ENCODE measurements at regions not wholly inside any gene's neighbourhood (a gene's known extent, or its start where the extent isn't known, plus 50 kb on each side); places are given as distances from the start of the nearest gene placed in this dataset.

GRCh38 chrX:140157143-140157542 is 191.8 kb upstream of the CXorf66 start:
- TF ChIP-seq TAF1 (IDR thresholded peaks at IDR 0.05; ENCODE audit: low read depth) (no peak), EGR1 (IDR thresholded peaks at IDR 0.05) (no peak), EP300 (IDR thresholded peaks at IDR 0.05; ENCODE audit: borderline replicate concordance) (no peak), TCF12 (IDR thresholded peaks at IDR 0.05; ENCODE audit: low read depth) (no peak), CEBPB (IDR thresholded peaks at IDR 0.05) (no peak), USF1 (IDR thresholded peaks at IDR 0.05) (no peak)

DNA sequence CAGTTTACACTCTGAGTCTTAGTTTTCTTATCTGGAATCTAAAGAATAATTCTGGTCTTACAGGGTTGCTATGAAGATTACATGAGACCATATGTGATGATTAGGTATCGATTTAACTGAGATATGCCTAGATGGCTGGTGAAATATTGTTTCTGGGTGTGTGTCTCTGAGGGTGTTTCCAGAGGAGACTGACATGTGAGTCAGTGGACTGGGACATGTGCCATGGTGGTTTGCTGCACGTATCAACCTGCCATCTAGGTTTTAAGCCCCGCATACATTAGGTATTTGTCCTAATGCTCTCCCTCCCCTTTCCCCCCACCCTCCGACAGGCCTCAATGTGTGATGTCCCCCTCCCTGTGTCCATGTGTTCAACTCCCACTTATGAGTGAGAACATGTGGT is 186.0 kb upstream of the CXorf66 start:
- TF ChIP-seq FOXM1 (IDR thresholded peaks at IDR 0.05; ENCODE audit: borderline replicate concordance, low read depth) (no peak), CREB1 (IDR thresholded peaks at IDR 0.05; ENCODE audit: low read depth) (no peak), MAX (IDR thresholded peaks at IDR 0.05) (no peak), ZBTB7A (IDR thresholded peaks at IDR 0.05; ENCODE audit: low read depth) (no peak), EGR1 (IDR thresholded peaks at IDR 0.05) (no peak), NFIC (IDR thresholded peaks at IDR 0.05) (no peak), RAD21 (IDR thresholded peaks at IDR 0.05; ENCODE audit: low read depth) (no peak), USF1 (IDR thresholded peaks at IDR 0.05) (no peak), CEBPB (IDR thresholded peaks at IDR 0.05) (no peak), TCF12 (IDR thresholded peaks at IDR 0.05; ENCODE audit: low read depth) (no peak), YY1 (IDR thresholded peaks at IDR 0.05; ENCODE audit: low read depth) (no peak), TEAD4 (IDR thresholded peaks at IDR 0.05) (no peak), TAF1 (IDR thresholded peaks at IDR 0.05; ENCODE audit: low read depth) (no peak), EP300 (IDR thresholded peaks at IDR 0.05; ENCODE audit: borderline replicate concordance) (no peak)
- TF ChIP-seq, protein P1, sequence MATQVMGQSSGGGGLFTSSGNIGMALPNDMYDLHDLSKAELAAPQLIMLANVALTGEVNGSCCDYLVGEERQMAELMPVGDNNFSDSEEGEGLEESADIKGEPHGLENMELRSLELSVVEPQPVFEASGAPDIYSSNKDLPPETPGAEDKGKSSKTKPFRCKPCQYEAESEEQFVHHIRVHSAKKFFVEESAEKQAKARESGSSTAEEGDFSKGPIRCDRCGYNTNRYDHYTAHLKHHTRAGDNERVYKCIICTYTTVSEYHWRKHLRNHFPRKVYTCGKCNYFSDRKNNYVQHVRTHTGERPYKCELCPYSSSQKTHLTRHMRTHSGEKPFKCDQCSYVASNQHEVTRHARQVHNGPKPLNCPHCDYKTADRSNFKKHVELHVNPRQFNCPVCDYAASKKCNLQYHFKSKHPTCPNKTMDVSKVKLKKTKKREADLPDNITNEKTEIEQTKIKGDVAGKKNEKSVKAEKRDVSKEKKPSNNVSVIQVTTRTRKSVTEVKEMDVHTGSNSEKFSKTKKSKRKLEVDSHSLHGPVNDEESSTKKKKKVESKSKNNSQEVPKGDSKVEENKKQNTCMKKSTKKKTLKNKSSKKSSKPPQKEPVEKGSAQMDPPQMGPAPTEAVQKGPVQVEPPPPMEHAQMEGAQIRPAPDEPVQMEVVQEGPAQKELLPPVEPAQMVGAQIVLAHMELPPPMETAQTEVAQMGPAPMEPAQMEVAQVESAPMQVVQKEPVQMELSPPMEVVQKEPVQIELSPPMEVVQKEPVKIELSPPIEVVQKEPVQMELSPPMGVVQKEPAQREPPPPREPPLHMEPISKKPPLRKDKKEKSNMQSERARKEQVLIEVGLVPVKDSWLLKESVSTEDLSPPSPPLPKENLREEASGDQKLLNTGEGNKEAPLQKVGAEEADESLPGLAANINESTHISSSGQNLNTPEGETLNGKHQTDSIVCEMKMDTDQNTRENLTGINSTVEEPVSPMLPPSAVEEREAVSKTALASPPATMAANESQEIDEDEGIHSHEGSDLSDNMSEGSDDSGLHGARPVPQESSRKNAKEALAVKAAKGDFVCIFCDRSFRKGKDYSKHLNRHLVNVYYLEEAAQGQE (IDR thresholded peaks at IDR 0.05; ENCODE audit: low read depth) = no peak

GRCh38 chrX:140149761-140150160 is 184.4 kb upstream of the CXorf66 start:
- TF ChIP-seq USF1 (IDR thresholded peaks at IDR 0.05) (no peak), RAD21 (IDR thresholded peaks at IDR 0.05; ENCODE audit: low read depth) (peak; percentile 50)

DNA sequence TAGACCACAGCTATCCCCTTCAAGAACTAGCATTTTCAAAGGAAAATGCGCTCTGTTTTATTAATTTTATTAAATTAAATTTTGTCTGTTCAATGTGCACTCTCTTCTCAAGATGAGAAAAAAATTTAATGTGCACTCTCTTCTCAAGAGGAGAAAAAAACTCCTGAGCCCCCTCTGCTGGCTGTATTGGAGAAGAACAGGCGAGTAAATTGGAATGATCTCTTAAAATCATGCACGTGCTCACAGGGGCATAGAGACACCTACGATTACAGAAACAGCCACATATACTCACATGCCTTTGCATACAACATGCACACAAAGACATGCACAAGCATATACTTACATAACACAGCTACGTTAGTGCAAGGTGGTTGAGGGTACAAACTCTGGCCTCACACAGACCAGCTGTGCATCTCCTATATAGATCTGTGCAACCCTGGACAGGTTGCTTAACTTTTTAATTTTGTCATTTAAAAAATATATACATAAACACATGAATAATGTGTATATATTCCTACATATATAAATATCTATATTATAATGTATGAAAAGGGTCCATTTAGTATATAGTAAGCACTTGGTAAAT is 176.2 kb upstream of the CXorf66 start:
- TF ChIP-seq CEBPB (IDR thresholded peaks at IDR 0.05) (no peak), MAX (IDR thresholded peaks at IDR 0.05) (peak; percentile 21; the same call in 1 of the 2 replicates), YY1 (IDR thresholded peaks at IDR 0.05; ENCODE audit: low read depth) (no peak), EP300 (IDR thresholded peaks at IDR 0.05; ENCODE audit: borderline replicate concordance) (no peak), NFIC (IDR thresholded peaks at IDR 0.05) (no peak), RAD21 (IDR thresholded peaks at IDR 0.05; ENCODE audit: low read depth) (peak; percentile 56), TEAD4 (IDR thresholded peaks at IDR 0.05) (no peak), TCF12 (IDR thresholded peaks at IDR 0.05; ENCODE audit: low read depth) (no peak), FOXM1 (IDR thresholded peaks at IDR 0.05; ENCODE audit: borderline replicate concordance, low read depth) (no peak)
- TF ChIP-seq, protein P1 (IDR thresholded peaks at IDR 0.05; ENCODE audit: low read depth) = no peak

DNA sequence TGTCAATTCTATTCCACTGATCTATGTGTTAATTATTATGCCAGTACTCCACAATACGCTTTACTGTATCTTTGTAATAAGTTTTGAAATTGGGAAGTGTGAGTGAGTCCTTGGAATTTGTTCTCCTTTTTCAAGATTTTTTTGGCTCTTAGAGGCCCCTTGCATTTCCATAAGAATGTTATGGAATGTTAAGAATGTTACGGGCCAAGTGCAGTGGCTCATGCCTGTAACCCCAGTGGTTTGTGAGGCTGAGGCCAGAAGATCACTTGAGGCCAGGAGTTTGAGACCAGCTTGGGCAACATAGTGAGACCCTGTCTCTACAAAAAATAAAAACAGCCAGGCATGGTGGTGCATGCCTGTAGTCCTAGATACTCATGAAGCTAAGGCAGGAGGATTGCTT is 167.6 kb upstream of the CXorf66 start:
- TF ChIP-seq CEBPB (IDR thresholded peaks at IDR 0.05) (no peak), MAX (IDR thresholded peaks at IDR 0.05) (no peak), TEAD4 (IDR thresholded peaks at IDR 0.05) (peak; percentile 52; the same call in 1 of the 2 replicates), TAF1 (IDR thresholded peaks at IDR 0.05; ENCODE audit: low read depth) (no peak), NFIC (IDR thresholded peaks at IDR 0.05) (no peak), RAD21 (IDR thresholded peaks at IDR 0.05; ENCODE audit: low read depth) (no peak), YY1 (IDR thresholded peaks at IDR 0.05; ENCODE audit: low read depth) (no peak)

- TF ChIP-seq MAX (IDR thresholded peaks at IDR 0.05) (no peak), RAD21 (IDR thresholded peaks at IDR 0.05; ENCODE audit: low read depth) (peak; percentile 34; the same call in 1 of the 2 replicates)
Observed at GRCh38 chrX:140123446-140123845, 158.1 kb upstream of the CXorf66 start.
